Activated naive CD4-positive, alpha-beta T cell treated with anti-CD3 and anti-CD28 coated beads for 36 hours (primary cell): ENCODE measurements at regions not wholly inside any gene's neighbourhood (a gene's known extent, or its start where the extent isn't known, plus 50 kb on each side); places are given as distances from the start of the nearest gene placed in this dataset.

Experiments used
- CTCF ChIA-PET: fragments of 350-600 bp; sonication (Branson Sonifier 250); formaldehyde crosslinking; loops from one replicate; lab custom pipeline; 2021; ENCODE audit warnings: antibody characterized with exemption; lab: Charles Lee
- DNase-seq: peaks from one replicate; pipeline ENCODE4 v3.0.0-alpha.2; 2020
- H3K27ac Mint-ChIP-seq: one replicate; pipeline ENCODE4 v1.8.0; 2021; ENCODE audit warnings: mild to moderate bottlenecking, mixed read lengths
- H3K27me3 Mint-ChIP-seq: one replicate; pipeline ENCODE4 v1.8.0; 2021; ENCODE audit warnings: low read depth, mixed read lengths
- H3K36me3 Mint-ChIP-seq: one replicate; pipeline ENCODE4 v1.8.0; 2021; ENCODE audit warnings: low read depth, mixed read lengths
- H3K4me1 Mint-ChIP-seq: one replicate; pipeline ENCODE4 v1.8.0; 2021; ENCODE audit warnings: low read depth, mixed read lengths
- H3K4me3 Mint-ChIP-seq: one replicate; pipeline ENCODE4 v1.8.0; 2021; ENCODE audit warnings: mild to moderate bottlenecking, moderate library complexity, mixed read lengths
- H3K9me3 Mint-ChIP-seq: one replicate; pipeline ENCODE4 v1.8.0; 2021; ENCODE audit warnings: mixed read lengths
- intact Hi-C: fragments of 100-400 bp; cut with micrococcal nuclease; formaldehyde crosslinking; loops from one replicate; pipeline ENCODE4 v1.15.1; 2023

DNA sequence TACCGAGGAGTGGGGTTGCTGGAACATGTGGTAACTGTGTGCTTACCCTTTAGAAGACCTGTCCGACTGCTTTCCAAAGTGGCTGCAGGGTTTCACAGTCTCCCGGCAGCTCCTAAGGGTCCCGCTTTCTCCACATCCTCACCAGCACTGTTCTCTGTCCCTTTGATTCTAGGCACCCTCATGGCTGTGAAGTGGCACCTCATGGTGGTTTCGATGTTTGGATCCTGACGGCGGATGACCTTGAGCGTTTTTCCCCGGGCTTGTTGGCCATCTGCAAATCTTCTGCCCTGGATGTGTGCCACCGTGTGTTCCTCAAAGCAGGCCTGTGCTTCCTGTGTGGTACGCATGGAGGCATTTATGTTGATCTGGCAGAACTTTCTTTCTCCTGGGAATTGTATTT is 292.5 kb upstream of the HDAC4 start:
- CTCF ChIA-PET, result no interaction called here

DNA sequence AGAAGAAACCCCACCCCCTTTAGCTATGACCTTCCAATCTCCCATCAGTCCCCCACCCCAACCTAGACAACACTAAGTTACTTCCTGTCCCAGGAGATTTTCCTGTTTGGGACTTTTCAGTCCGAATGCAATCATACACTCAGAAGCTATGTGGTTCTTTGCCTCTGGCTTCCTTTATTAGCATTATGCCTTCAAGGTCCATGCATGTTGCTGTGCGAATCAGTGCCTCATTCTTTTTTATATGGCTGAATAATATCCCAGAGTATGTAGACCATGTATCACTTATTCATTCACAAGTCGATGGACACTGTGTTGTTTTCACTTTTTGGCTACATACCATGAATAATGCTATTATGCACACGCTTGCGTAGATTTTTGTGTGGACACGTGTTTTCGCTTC is 292.1 kb upstream of the HDAC4 start:
- CTCF ChIA-PET, result no interaction called here

More for the DNA sequence above, 292.5 kb upstream of the HDAC4 start:
- Mint-ChIP-seq H3K4me1 (no peaks in the 10 kb centered on the region), H3K27ac (no peak overlapping the region), H3K27me3 (no peaks in the 10 kb centered on the region), H3K9me3 (no peaks in the 10 kb centered on the region), H3K4me3 (no peak overlapping the region), H3K36me3 (no peaks in the 10 kb centered on the region)
- no peak for DNase-seq
- intact Hi-C loops, result no loop called here

DNA sequence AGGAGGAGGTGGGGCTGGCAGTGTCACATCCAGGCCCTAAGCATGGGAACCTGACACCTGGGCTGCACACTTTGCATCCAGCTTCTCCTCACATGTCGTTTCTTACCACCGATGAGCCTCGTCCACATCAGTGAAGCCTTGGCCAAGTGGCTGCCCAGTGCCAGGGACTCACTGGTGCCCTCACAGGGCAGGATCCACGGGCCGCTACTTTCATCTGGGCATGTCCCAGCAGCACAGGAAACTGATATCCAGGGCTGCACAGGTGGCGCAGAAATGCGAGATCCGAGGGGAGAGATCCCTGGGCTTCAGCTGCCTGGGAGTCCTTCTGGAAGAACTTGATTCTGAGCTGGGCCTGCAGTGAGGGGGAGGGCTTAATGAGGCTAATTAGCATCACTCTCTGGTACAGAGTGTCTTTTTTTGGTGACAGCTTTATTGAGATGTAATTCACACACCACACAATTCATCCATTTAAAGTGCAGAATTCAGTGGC is 291.6 kb upstream of the HDAC4 start:
- intact Hi-C loops, result no loop called here
- H3K27ac Mint-ChIP-seq, result no peak overlapping the region
- no peaks in the 10 kb centered on the region for H3K27me3 Mint-ChIP-seq
- H3K4me3 Mint-ChIP-seq, result no peak overlapping the region
- H3K36me3 Mint-ChIP-seq, result no peaks in the 10 kb centered on the region
- no peaks in the 10 kb centered on the region for H3K9me3 Mint-ChIP-seq
- no peaks in the 10 kb centered on the region for H3K4me1 Mint-ChIP-seq
- no peak for DNase-seq
- CTCF ChIA-PET, result no interaction called here

More for the DNA sequence above, 292.1 kb upstream of the HDAC4 start:
- Mint-ChIP-seq H3K36me3 (no peaks in the 10 kb centered on the region), H3K4me3 (no peak overlapping the region), H3K4me1 (no peaks in the 10 kb centered on the region), H3K9me3 (no peaks in the 10 kb centered on the region), H3K27ac (no peak overlapping the region), H3K27me3 (no peaks in the 10 kb centered on the region)
- intact Hi-C loops, result no loop called here
- no peak for DNase-seq

DNA sequence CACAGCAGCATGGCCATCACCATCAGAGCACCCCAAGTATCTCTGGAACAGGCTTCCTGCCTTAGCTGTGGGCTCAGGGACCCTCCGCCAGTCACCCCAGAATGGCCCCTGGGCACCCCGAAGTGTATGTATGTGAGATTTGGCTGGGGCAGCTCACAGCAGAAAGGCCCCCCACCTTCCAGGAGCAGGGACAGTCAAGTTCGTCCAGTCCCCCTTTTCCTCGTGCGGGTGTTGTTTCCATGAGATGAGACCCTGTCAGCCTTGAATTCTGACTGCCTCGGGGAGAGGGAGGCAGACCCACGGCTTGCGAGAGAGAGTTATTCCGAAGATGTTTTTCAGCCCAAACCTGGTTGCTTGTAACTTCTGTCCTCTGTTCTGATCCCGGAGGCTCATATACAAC is 290.9 kb upstream of the HDAC4 start:
- intact Hi-C loops, result no loop called here
- H3K27ac Mint-ChIP-seq, result no peak overlapping the region

DNA sequence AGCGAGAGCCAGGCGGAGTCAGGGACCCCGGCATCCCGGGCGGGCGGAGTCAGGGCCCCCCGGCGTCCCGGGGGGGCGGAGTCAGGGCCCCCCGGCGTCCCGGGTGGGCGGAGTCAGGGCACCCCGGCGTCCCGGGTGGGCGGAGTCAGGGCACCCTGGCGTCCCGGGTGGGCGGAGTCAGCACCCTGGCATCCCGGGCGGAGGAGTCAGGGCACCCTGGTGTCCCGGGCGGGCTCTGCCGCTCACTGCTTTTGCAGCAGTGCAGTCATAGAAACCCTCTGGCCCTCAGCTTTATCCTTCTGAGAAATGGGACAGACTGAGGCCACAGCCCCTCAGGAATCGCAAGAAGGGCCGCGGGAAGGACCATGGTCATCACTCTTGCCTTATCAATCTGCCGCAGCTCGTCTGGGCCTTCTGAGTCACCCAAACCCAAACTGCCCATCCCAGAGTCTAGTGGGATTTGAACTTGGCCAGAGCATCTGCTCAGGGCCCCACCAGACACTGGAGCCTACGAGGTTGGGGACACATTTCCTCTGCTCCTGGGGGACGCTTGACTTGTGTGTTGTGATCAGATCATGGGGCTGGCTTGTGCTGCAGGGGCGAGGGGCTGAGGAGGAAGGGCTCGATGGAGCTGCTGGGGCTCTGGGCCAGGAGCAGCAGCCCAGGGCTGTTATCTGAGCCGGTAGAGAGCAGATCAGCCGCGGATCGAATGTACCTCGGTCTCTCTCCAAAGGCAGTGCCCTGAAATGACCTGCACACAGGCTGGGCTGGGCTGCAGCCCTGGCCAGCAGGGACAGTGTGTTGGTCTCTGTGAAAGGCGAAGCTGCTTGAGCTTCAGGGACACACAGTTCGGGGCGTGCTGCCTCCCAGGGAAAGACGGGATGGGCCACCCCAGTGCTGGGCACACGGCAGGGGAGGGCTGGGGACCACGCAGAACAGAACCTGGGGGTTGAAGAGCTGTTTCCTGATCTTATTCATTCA is 290.1 kb upstream of the HDAC4 start:
- intact Hi-C loops, result no loop called here
- no peak for DNase-seq
- Mint-ChIP-seq H3K9me3 (no peaks in the 10 kb centered on the region), H3K27ac (no peak overlapping the region), H3K4me1 (no peaks in the 10 kb centered on the region), H3K36me3 (no peaks in the 10 kb centered on the region), H3K4me3 (no peak overlapping the region), H3K27me3 (no peaks in the 10 kb centered on the region)
- CTCF ChIA-PET, result no interaction called here

More for the DNA sequence above, 290.9 kb upstream of the HDAC4 start:
- CTCF ChIA-PET, result no interaction called here
- Mint-ChIP-seq H3K27me3 (no peaks in the 10 kb centered on the region), H3K9me3 (no peaks in the 10 kb centered on the region), H3K36me3 (no peaks in the 10 kb centered on the region), H3K4me1 (no peaks in the 10 kb centered on the region), H3K4me3 (no peak overlapping the region)
- DNase-seq, result no peak

DNA sequence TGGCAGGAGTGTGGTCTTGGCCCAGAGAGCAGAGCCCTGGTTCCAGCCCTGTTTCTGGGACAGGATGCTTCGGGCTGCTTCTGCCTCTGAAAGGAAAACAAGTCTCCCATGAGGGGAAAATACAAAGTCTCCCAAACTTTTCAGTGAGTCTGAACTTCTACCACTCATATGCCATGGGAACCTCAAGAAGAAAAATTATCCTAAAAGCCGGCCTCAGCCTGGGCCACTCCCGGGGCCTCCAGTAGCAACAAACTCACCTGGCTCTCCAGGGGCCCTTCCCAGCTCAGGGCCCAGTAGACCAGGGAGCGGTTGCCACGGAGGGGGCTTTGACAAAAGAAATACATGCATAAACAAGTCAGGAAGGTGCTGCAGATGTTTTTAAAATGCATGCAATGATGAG is 289.2 kb upstream of the HDAC4 start:
- Mint-ChIP-seq H3K4me1 (no peaks in the 10 kb centered on the region), H3K36me3 (no peaks in the 10 kb centered on the region), H3K4me3 (no peak overlapping the region), H3K9me3 (no peaks in the 10 kb centered on the region), H3K27me3 (no peaks in the 10 kb centered on the region), H3K27ac (no peak overlapping the region)
- CTCF ChIA-PET, result no interaction called here
- no peak for DNase-seq
- intact Hi-C loops, result no loop called here

DNA sequence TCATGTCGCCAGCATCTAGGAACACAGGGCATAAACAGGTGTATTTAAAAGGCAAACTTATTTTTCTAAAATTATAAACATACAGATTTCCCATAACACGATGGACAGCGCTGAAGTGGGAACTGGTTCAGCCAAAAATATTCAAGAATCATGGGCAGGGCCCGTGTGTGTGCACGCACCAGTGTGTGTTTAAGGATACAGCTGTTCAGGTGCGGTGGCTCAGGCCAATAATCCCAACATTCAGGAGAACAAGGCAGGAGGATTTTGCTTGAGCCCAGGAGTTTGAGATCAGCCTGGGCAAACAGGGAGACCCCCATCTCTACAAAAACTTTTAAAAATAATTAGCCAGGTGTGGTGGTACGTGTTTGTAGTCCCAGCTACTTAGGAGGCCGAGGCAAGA is 288.6 kb upstream of the HDAC4 start:
- CTCF ChIA-PET, result no interaction called here
- intact Hi-C loops, result no loop called here
- no peak overlapping the region for H3K27ac Mint-ChIP-seq
- no peaks in the 10 kb centered on the region for H3K9me3 Mint-ChIP-seq
- H3K36me3 Mint-ChIP-seq, result no peaks in the 10 kb centered on the region
- H3K4me1 Mint-ChIP-seq, result no peaks in the 10 kb centered on the region
- DNase-seq, result no peak
- no peak overlapping the region for H3K4me3 Mint-ChIP-seq
- H3K27me3 Mint-ChIP-seq, result peaks cover 1% of the 10 kb centered on the region

DNA sequence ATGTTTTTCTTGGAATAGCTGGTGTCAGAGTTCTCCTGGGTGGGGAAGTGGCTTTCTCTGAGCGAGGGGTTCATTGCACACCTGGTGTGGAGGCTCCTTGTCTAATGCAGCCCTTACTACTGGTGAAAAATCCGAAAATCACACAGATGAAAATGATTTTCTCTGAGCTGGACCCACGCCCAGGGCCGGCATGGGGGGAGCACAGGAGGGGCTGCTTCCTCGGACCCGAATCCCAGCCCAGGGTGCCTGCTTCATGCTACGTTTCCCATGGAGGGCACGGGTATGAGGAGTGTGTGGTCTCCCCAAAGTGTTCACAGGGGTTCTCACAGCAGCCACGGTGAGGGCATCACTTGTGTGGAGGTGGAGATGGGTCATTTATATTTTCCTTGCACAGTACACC is 288.0 kb upstream of the HDAC4 start:
- no peaks in the 10 kb centered on the region for H3K9me3 Mint-ChIP-seq
- intact Hi-C loops, result no loop called here
- DNase-seq, result no peak
- no peaks in the 10 kb centered on the region for H3K36me3 Mint-ChIP-seq
- H3K27ac Mint-ChIP-seq, result no peak overlapping the region
- peaks cover 6% of the 10 kb centered on the region for H3K27me3 Mint-ChIP-seq
- H3K4me3 Mint-ChIP-seq, result no peak overlapping the region
- H3K4me1 Mint-ChIP-seq, result no peaks in the 10 kb centered on the region
- CTCF ChIA-PET, result no interaction called here

DNA sequence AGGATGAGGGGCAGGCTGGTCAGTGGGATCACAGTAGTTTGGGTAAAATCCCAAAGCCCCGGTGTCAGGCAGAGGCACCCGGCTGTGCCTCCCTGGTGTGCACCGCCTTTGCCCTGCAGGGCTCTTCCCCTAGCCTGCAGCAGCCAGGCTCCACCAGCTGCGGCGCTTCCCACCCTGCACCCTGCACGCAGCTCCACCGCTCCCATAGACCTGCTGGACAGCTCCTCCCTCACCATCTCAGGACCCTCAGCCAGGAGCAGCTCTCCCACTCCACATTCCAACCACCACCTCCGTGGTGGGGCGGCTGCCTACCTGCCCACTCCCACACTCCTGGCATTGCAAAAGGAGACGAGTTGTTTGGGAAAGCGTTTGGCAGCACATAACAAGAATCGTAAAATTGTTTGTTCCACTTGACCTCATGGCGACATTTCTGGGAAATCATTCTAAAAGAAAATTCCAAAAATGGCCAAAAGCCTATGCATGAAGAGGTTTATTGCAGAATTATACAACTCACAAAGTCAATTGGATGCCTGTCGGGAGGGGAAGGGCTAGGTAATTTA is 287.4 kb upstream of the HDAC4 start:
- DNase-seq, result no peak
- Mint-ChIP-seq H3K4me1 (no peaks in the 10 kb centered on the region), H3K27me3 (peaks cover 10% of the 10 kb centered on the region), H3K36me3 (no peaks in the 10 kb centered on the region), H3K27ac (no peak overlapping the region), H3K9me3 (no peaks in the 10 kb centered on the region), H3K4me3 (no peak overlapping the region)
- intact Hi-C loops, result no loop called here
- CTCF ChIA-PET, result no interaction called here

DNA sequence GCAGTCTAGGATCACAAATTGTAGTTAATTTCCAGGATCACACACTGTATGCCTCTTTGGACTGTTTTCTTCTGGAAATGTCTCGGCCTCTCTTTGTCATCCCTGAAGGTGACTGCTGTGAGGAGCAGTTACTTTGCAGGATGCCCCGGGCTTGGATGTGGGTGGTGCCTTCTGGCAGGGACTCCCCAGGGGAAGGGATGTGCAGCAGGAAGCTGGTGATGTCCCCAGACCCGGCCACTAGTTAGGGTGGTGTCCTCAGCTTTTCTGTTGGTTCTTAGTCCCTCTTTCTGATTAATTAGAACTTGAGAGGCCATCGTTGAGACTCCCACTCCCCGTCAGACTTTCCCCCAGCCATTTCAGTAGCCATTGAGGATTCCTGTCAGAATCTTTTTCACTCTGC is 286.6 kb upstream of the HDAC4 start:
- Mint-ChIP-seq H3K9me3 (peaks cover 2% of the 10 kb centered on the region), H3K27ac (no peak overlapping the region), H3K4me1 (no peaks in the 10 kb centered on the region), H3K36me3 (no peaks in the 10 kb centered on the region), H3K27me3 (peaks cover 14% of the 10 kb centered on the region), H3K4me3 (no peak overlapping the region)
- CTCF ChIA-PET, result no interaction called here
- no peak for DNase-seq
- intact Hi-C loops, result no loop called here

DNA sequence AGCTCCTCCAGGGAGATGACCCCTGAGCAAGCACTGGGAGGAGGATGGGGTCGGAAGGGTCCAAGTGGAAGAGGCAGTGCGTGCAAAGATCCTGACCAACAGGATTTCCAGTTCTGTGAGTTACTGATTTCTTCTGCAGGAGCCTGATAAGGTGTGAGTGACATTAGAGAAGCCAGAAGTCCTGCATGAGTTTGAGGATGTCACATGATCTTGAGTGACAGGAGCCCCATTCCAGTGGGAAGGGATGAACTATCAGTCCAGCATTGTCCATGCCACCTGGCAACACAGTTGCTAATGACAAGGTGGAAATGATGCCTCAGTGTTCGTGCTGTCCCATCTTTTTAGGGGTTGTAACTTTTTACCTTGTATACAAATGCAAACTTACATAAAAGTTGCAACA is 285.1 kb upstream of the HDAC4 start:
- intact Hi-C loops, result no loop called here
- no peak overlapping the region for H3K4me3 Mint-ChIP-seq
- DNase-seq, result no peak
- H3K9me3 Mint-ChIP-seq, result peaks cover 2% of the 10 kb centered on the region
- peaks cover 14% of the 10 kb centered on the region for H3K27me3 Mint-ChIP-seq
- CTCF ChIA-PET, result no interaction called here
- no peaks in the 10 kb centered on the region for H3K4me1 Mint-ChIP-seq
- no peaks in the 10 kb centered on the region for H3K36me3 Mint-ChIP-seq
- H3K27ac Mint-ChIP-seq, result no peak overlapping the region

DNA sequence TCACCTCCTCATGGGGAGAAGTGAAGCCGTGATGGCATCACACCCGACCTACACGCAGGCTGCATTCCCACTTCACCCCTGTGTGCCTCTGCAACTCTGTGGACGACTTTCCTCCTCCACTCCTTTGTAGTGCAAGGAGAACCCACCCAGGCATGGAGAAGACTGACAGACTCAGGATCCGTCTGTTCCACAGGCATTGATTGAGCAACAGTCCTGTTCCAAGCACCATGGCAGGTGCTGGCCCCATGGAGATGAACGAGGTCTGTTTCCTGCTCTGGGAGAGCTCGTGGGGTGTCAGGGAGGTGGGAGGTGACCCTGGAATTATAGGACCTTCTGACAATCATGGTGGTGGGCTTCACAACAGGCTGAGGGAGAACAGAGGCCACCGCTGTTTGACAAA is 284.7 kb upstream of the HDAC4 start:
- Mint-ChIP-seq H3K27ac (no peak overlapping the region), H3K4me3 (no peak overlapping the region), H3K9me3 (peaks cover 2% of the 10 kb centered on the region), H3K27me3 (peaks cover 14% of the 10 kb centered on the region), H3K4me1 (no peaks in the 10 kb centered on the region), H3K36me3 (no peaks in the 10 kb centered on the region)
- CTCF ChIA-PET, result no interaction called here
- intact Hi-C loops, result no loop called here
- no peak for DNase-seq

DNA sequence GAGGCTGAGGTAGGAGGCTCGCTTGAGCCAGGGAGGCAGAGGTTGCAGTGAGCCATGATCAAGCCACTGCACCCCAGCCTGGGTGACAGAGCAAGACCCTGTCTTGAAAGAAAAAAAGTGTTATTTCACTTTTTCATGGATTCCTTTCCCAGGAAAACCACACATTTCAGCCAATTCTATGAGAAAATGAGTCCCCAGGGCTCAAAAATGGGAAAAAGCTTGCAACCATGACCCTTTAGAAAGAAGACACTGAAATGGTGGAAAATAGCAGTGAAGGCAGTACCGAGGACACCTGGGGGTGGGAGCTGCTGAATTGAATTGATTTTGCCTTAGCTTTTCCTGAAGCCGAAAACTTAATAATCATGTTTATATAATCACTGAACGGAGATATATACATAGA is 284.2 kb upstream of the HDAC4 start:
- Mint-ChIP-seq H3K9me3 (peaks cover 4% of the 10 kb centered on the region), H3K27me3 (peaks cover 14% of the 10 kb centered on the region), H3K36me3 (no peaks in the 10 kb centered on the region), H3K4me3 (no peak overlapping the region), H3K4me1 (no peaks in the 10 kb centered on the region), H3K27ac (no peak overlapping the region)
- CTCF ChIA-PET, result no interaction called here
- DNase-seq, result no peak
- intact Hi-C loops, result no loop called here
